Stomach (tissue), 4 donors: ENCODE measurements at regions not wholly inside any gene's neighbourhood (a gene's known extent, or its start where the extent isn't known, plus 50 kb on each side); places are given as distances from the start of the nearest gene placed in this dataset.

Experiments
- CTCF ChIP-seq, 7 experiments: fragments of 450-650 bp in 4 of 7; fragments of 200-600 bp in 3 of 7; sonication (generic) in 3 of 7; IDR thresholded peaks; one replicate each; pipeline ENCODE4 v1.5.1; 2016 to 2019; ENCODE audit warnings: antibody characterized with exemption in 7 of 7, control low read depth in 2 of 7, mild to moderate bottlenecking in 1 of 7
- EP300 ChIP-seq: sonication (generic); formaldehyde crosslinking; IDR thresholded peaks from one replicate; pipeline ENCODE4 v1.6.1; 2017; ENCODE audit warnings: antibody characterized with exemption
- POLR2AphosphoS5 ChIP-seq, 3 donors: sonication (generic); formaldehyde crosslinking; IDR thresholded peaks; one replicate each; pipeline ENCODE4 v1.6.1; 2016; ENCODE audit warnings: antibody characterized with exemption in 3 of 3

GRCh38 chr10:29828440-29828894 lies 193.7 kb upstream of the SVIL start:
- TF ChIP-seq EP300 (no peak), CTCF (IDR thresholded peaks at IDR 0.05) (no peak), POLR2AphosphoS5 (IDR thresholded peaks at IDR 0.05) (no peak)
